ENCODE measurements at regions not wholly inside any gene's neighbourhood (a gene's known extent, or its start where the extent isn't known, plus 50 kb on each side); places are given as distances from the start of the nearest gene placed in this dataset.

- TF ChIP-seq, protein P1, sequence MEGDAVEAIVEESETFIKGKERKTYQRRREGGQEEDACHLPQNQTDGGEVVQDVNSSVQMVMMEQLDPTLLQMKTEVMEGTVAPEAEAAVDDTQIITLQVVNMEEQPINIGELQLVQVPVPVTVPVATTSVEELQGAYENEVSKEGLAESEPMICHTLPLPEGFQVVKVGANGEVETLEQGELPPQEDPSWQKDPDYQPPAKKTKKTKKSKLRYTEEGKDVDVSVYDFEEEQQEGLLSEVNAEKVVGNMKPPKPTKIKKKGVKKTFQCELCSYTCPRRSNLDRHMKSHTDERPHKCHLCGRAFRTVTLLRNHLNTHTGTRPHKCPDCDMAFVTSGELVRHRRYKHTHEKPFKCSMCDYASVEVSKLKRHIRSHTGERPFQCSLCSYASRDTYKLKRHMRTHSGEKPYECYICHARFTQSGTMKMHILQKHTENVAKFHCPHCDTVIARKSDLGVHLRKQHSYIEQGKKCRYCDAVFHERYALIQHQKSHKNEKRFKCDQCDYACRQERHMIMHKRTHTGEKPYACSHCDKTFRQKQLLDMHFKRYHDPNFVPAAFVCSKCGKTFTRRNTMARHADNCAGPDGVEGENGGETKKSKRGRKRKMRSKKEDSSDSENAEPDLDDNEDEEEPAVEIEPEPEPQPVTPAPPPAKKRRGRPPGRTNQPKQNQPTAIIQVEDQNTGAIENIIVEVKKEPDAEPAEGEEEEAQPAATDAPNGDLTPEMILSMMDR (IDR thresholded peaks at IDR 0.05; ENCODE audit: low read length) = no peak
- no peak for TF ChIP-seq EZH2 (IDR thresholded peaks at IDR 0.05; ENCODE audit: borderline replicate concordance, low read length)
These were observed 547.4 kb downstream of the SLC4A3 start for GRCh38 chr2:220174826-220175225.

Measured in OCI-LY1 (cell line).